GM23338 (cell line): ENCODE measurements at regions not wholly inside any gene's neighbourhood (a gene's known extent, or its start where the extent isn't known, plus 50 kb on each side); places are given as distances from the start of the nearest gene placed in this dataset.

ENCODE experiments used
- ATAC-seq: fragments of 200-7000 bp; cut with Tn5 transposase; 3 replicates; pipeline ENCODE4 v1.9.1; 2020
- DNase-seq: peaks from one replicate; pipeline ENCODE4 v3.0.0-alpha.2; 2015; ENCODE audit warnings: low spot score
- H2AFZ ChIP-seq: fragments of 200-600 bp; sonication (generic); 2 replicates; pipeline ENCODE4 v1.8.0; 2016; ENCODE audit warnings: antibody characterized with exemption, mild to moderate bottlenecking, moderate library complexity
- H3F3A ChIP-seq: fragments of 200-600 bp; sonication (generic); replicated peaks from 2 replicates; pipeline ENCODE4 v1.8.0; 2017; ENCODE audit warnings: antibody characterized with exemption, mixed run types, low read depth
- H3K27ac ChIP-seq: fragments of 200-600 bp; sonication (generic); 2 replicates; pipeline ENCODE4 v1.6.1; 2016; ENCODE audit warnings: low read depth
- H3K27me3 ChIP-seq: fragments of 200-600 bp; sonication (generic); 2 replicates; pipeline ENCODE4 v1.8.0; 2016; ENCODE audit warnings: mild to moderate bottlenecking, mixed run types, moderate library complexity; ENCODE audit not compliant: insufficient read depth
- H3K36me3 ChIP-seq: fragments of 200-600 bp; sonication (generic); 2 replicates; pipeline ENCODE4 v1.8.0; 2016; ENCODE audit warnings: mild to moderate bottlenecking; ENCODE audit not compliant: insufficient read depth
- H3K4me1 ChIP-seq: fragments of 200-600 bp; sonication (generic); 2 replicates; pipeline ENCODE4 v1.8.0; 2016; ENCODE audit warnings: mild to moderate bottlenecking, moderate library complexity; ENCODE audit not compliant: insufficient read depth
- H3K4me2 ChIP-seq: fragments of 200-600 bp; sonication (generic); 2 replicates; pipeline ENCODE4 v1.7.1; 2017; ENCODE audit warnings: mixed run types
- H3K4me3 ChIP-seq: fragments of 200-600 bp; sonication (generic); 2 replicates; pipeline ENCODE4 v1.6.1; 2016; ENCODE audit warnings: mixed run types
- H3K79me2 ChIP-seq: fragments of 200-600 bp; sonication (generic); replicated peaks from 2 replicates; pipeline ENCODE4 v1.8.0; 2017; ENCODE audit warnings: mild to moderate bottlenecking; ENCODE audit not compliant: insufficient read depth
- H3K9me2 ChIP-seq: fragments of 200-600 bp; sonication (generic); 2 replicates; pipeline ENCODE4 v1.8.0; 2017; ENCODE audit not compliant: insufficient read depth
- H4K20me1 ChIP-seq: fragments of 200-600 bp; sonication (generic); replicated peaks from 2 replicates; pipeline ENCODE4 v1.8.0; 2017; ENCODE audit warnings: mild to moderate bottlenecking; ENCODE audit not compliant: insufficient read depth
- H3K27ac Mint-ChIP-seq: 2 replicates; pipeline ENCODE4 v1.8.0; 2020; ENCODE audit warnings: inconsistent platforms, mild to moderate bottlenecking, moderate library complexity, mixed read lengths
- H3K27me3 Mint-ChIP-seq: 3 replicates; pipeline ENCODE4 v1.8.0; 2022; ENCODE audit warnings: low read depth, mild to moderate bottlenecking, moderate library complexity, mixed read lengths, inconsistent platforms; ENCODE audit not compliant: insufficient read depth, poor library complexity
- H3K36me3 Mint-ChIP-seq: 3 replicates; pipeline ENCODE4 v1.8.0; 2021; ENCODE audit warnings: low read depth, mild to moderate bottlenecking, inconsistent platforms, moderate library complexity, mixed read lengths
- H3K4me1 Mint-ChIP-seq: 3 replicates; pipeline ENCODE4 v1.8.0; 2020; ENCODE audit warnings: mild to moderate bottlenecking, inconsistent platforms, mixed read lengths
- H3K4me3 Mint-ChIP-seq: 3 replicates; pipeline ENCODE4 v1.8.0; 2021; ENCODE audit warnings: moderate library complexity, mild to moderate bottlenecking, inconsistent platforms, mixed read lengths
- H3K9me3 Mint-ChIP-seq: 3 replicates; pipeline ENCODE4 v1.8.0; 2020; ENCODE audit warnings: moderate library complexity, mild to moderate bottlenecking, inconsistent platforms, mixed read lengths
- CTCF ChIP-seq, 2 experiments: fragments of 200-600 bp in 1 of 2; sonication (generic) in 1 of 2; conservative IDR thresholded peaks; 2 replicates each; pipeline versions ENCODE4 v1.5.1 to v1.6.1; 2016 to 2017; ENCODE audit warnings: antibody characterized with exemption in 2 of 2, low read depth in 2 of 2, mild to moderate bottlenecking in 2 of 2, moderate library complexity in 1 of 2
- EZH2phosphoT487 ChIP-seq: fragments of 200-600 bp; sonication (generic); IDR thresholded peaks from one replicate; pipeline ENCODE4 v1.8.1; 2018; ENCODE audit warnings: antibody characterized with exemption; ENCODE audit not compliant: unreplicated experiment
- ZNF462 ChIP-seq: fragments of 250-450 bp; sonication (Bioruptor Pico); IDR thresholded peaks from 2 replicates; pipeline ENCODE4 v1.5.0; 2020; ENCODE audit warnings: mild to moderate bottlenecking, moderate library complexity

GRCh38 chr14:94707494-94707893 lies 62.4 kb downstream of the GSC start:
- H3K4me1 ChIP-seq: no peaks in the 10 kb centered on the region
- H3K9me3 Mint-ChIP-seq: no peaks in the 10 kb centered on the region
- H3K36me3 ChIP-seq: no peaks in the 10 kb centered on the region
- ATAC-seq (peak; percentile 99), DNase-seq (peak; percentile 83)
- H3K27me3 ChIP-seq: no peaks in the 10 kb centered on the region
- no peak overlapping the region for H3K4me2 ChIP-seq
- H3K27me3 Mint-ChIP-seq: peaks cover 3% of the 10 kb centered on the region
- H3K4me3 ChIP-seq: no peak overlapping the region
- H3K9me2 ChIP-seq: no peaks in the 10 kb centered on the region
- H3K4me1 Mint-ChIP-seq: peaks cover 9% of the 10 kb centered on the region; the same call in 2 of the 3 replicates
- H3K36me3 Mint-ChIP-seq: no peaks in the 10 kb centered on the region
- no peak overlapping the region; the same call in 1 of the 2 replicates for H2AFZ ChIP-seq
- H4K20me1 ChIP-seq: no peaks in the 10 kb centered on the region
- no peak overlapping the region for H3K27ac ChIP-seq
- no peak for TF ChIP-seq EZH2phosphoT487
- peak; percentile 50 to 54 for TF ChIP-seq CTCF (conservative IDR thresholded peaks at IDR 0.05; ENCODE audit: low read depth in 2 of 2)
- 0 out of 2 replicates have a peak, but pooled peaks have one; percentile 38 for TF ChIP-seq ZNF462
- H3K79me2 ChIP-seq: no peaks in the 10 kb centered on the region
- no peak overlapping the region for H3K4me3 Mint-ChIP-seq
- H3K27ac Mint-ChIP-seq: no peak overlapping the region
- H3F3A ChIP-seq: no peaks in the 10 kb centered on the region

GRCh38 chr14:94706133-94706532 lies 63.8 kb downstream of the GSC start:
- H3K9me3 Mint-ChIP-seq: no peaks in the 10 kb centered on the region
- no peak overlapping the region for H3K27ac Mint-ChIP-seq
- no peaks in the 10 kb centered on the region for H3K27me3 ChIP-seq
- no peak for TF ChIP-seq ZNF462

More at GRCh38 chr14:94706133-94706532, 63.8 kb downstream of the GSC start:
- H3K9me2 ChIP-seq: no peaks in the 10 kb centered on the region
- H3K27me3 Mint-ChIP-seq: peaks cover 3% of the 10 kb centered on the region
- H3K79me2 ChIP-seq: no peaks in the 10 kb centered on the region
- H3K27ac ChIP-seq: no peak overlapping the region
- H3K4me3 Mint-ChIP-seq: no peak overlapping the region
- H3K4me1 Mint-ChIP-seq: peaks cover 6% of the 10 kb centered on the region; the same call in 2 of the 3 replicates
- ATAC-seq: no peak
- no peak overlapping the region for H3K4me3 ChIP-seq
- H3K4me2 ChIP-seq: no peak overlapping the region
- no peak for DNase-seq
- no peaks in the 10 kb centered on the region for H4K20me1 ChIP-seq
- no peaks in the 10 kb centered on the region for H3K36me3 Mint-ChIP-seq
- H3F3A ChIP-seq: no peaks in the 10 kb centered on the region
- no peaks in the 10 kb centered on the region for H3K36me3 ChIP-seq
- no peaks in the 10 kb centered on the region for H3K4me1 ChIP-seq
- no peak overlapping the region for H2AFZ ChIP-seq
